ENCODE measurements at regions not wholly inside any gene's neighbourhood (a gene's known extent, or its start where the extent isn't known, plus 50 kb on each side); places are given as distances from the start of the nearest gene placed in this dataset.

GRCh38 chr1:80656014-80656636 is 1144.6 kb upstream of the ADGRL2 start:
- TF ChIP-seq CTCF (IDR thresholded peaks at IDR 0.05) (peak in 1 of 3 experiments; percentile 11), POLR2A (IDR thresholded peaks at IDR 0.05) (no peak)
